Stimulated activated CD4-positive, alpha-beta T cell treated with anti-CD3 and anti-CD28 coated beads, Interleukin-12 subunit alpha, Interleukin-12 subunit beta, amount 100 ng/mL, for 24 hours (primary cell): ENCODE measurements at regions not wholly inside any gene's neighbourhood (a gene's known extent, or its start where the extent isn't known, plus 50 kb on each side); places are given as distances from the start of the nearest gene placed in this dataset.

Source experiments
- DNase-seq, 2 experiments: peaks; one replicate each; pipeline ENCODE4 v3.0.0-alpha.2; 2020; ENCODE audit warnings: low read depth in 2 of 2

- DNase-seq, result no peak
These were observed 74.6 kb upstream of the NPAS1 start for GRCh38 chr19:46944918-46945628.

GRCh38 chr19:46945694-46946489, 73.7 kb upstream of the NPAS1 start:
- DNase-seq, result no peak

GRCh38 chr19:46946611-46947238, 72.9 kb upstream of the NPAS1 start:
- no peak for DNase-seq

GRCh38 chr19:46947866-46948265, 71.8 kb upstream of the NPAS1 start:
- DNase-seq, result no peak

- no peak for DNase-seq
These were observed 69.0 kb upstream of the NPAS1 start for GRCh38 chr19:46950526-46951170.

- DNase-seq, result no peak
These were observed 68.3 kb upstream of the NPAS1 start for GRCh38 chr19:46951171-46951986.

- DNase-seq, result no peak
These were observed 66.8 kb upstream of the NPAS1 start for GRCh38 chr19:46952874-46953273.

- no peak for DNase-seq
These were observed 65.6 kb upstream of the NPAS1 start for GRCh38 chr19:46953955-46954501.

GRCh38 chr19:46954502-46954992, 65.1 kb upstream of the NPAS1 start:
- no peak for DNase-seq

- no peak for DNase-seq
These were observed 64.4 kb upstream of the NPAS1 start for GRCh38 chr19:46954993-46955812.

GRCh38 chr19:46955813-46956371, 63.7 kb upstream of the NPAS1 start:
- no peak for DNase-seq

- no peak for DNase-seq
These were observed 61.1 kb upstream of the NPAS1 start for GRCh38 chr19:46958532-46958931.

GRCh38 chr19:46959894-46960556, 59.6 kb upstream of the NPAS1 start:
- no peak for DNase-seq

- DNase-seq, result no peak
These were observed 57.5 kb upstream of the NPAS1 start for GRCh38 chr19:46962030-46962570.

GRCh38 chr19:46963093-46963734, 56.4 kb upstream of the NPAS1 start:
- DNase-seq, result no peak

GRCh38 chr19:46967578-46968032, 52.0 kb upstream of the NPAS1 start:
- DNase-seq, result no peak
